H1 (cell line): ENCODE measurements at regions not wholly inside any gene's neighbourhood (a gene's known extent, or its start where the extent isn't known, plus 50 kb on each side); places are given as distances from the start of the nearest gene placed in this dataset.

ENCODE experiments used
- CTCF ChIA-PET: fragments of 300-600 bp; sonication (Branson Sonifier 250); formaldehyde crosslinking; loops from one replicate; lab custom pipeline; 2021; ENCODE audit not compliant: partially characterized antibody; lab: Charles Lee
- POLR2A ChIA-PET: fragments of 300-600 bp; sonication (Branson Sonifier 250); formaldehyde crosslinking; loops from one replicate; lab custom pipeline; 2021; ENCODE audit warnings: inconsistent platforms; ENCODE audit not compliant: partially characterized antibody; lab: Charles Lee
- DNase-seq, 2 experiments: peaks; one replicate each; pipeline versions ENCODE4 v3.0.0 to v3.0.0-alpha.2; 2010 to 2022; ENCODE audit warnings: low spot score in 2 of 2, low read depth in 1 of 2, mixed read lengths in 1 of 2
- FAIRE-seq: peaks from 2 replicates; lab custom pipeline; 2011; peaks lifted over from hg19 to GRCh38; lab: Jason Lieb, UNC
- H2AFZ ChIP-seq: 2 replicates; pipeline ENCODE4 v1.8.1; 2012; ENCODE audit warnings: low read length, inconsistent platforms
- H2AK5ac ChIP-seq: 2 replicates; pipeline ENCODE4 v1.6.1; 2013; ENCODE audit warnings: low read depth, low read length
- H2BK120ac ChIP-seq: replicated peaks from 2 replicates; pipeline ENCODE3; 2013; ENCODE audit warnings: low read depth, low read length, inconsistent platforms
- H2BK12ac ChIP-seq: 2 replicates; pipeline ENCODE4 v1.6.1; 2013; ENCODE audit warnings: low read depth, low read length
- H2BK15ac ChIP-seq: 2 replicates; pipeline ENCODE4 v1.6.1; 2013; ENCODE audit warnings: low read length
- H2BK20ac ChIP-seq: 2 replicates; pipeline ENCODE4 v1.6.1; 2013; ENCODE audit warnings: low read length
- H2BK5ac ChIP-seq: 2 replicates; pipeline ENCODE4 v1.6.1; 2013; ENCODE audit warnings: low read depth, low read length
- H3K14ac ChIP-seq: 2 replicates; pipeline ENCODE4 v1.6.1; 2013; ENCODE audit warnings: inconsistent platforms; ENCODE audit not compliant: insufficient read length
- H3K18ac ChIP-seq: 2 replicates; pipeline ENCODE4 v1.6.1; 2013; ENCODE audit warnings: low read length; ENCODE audit errors: extremely low read depth
- H3K23ac ChIP-seq: 2 replicates; pipeline ENCODE4 v1.6.1; 2013; ENCODE audit warnings: inconsistent platforms; ENCODE audit not compliant: insufficient read length
- H3K23me2 ChIP-seq: 2 replicates; pipeline ENCODE4 v1.6.1; 2013; ENCODE audit warnings: low read depth, low read length
- H3K27ac ChIP-seq: 2 replicates; pipeline ENCODE4 v1.6.1; 2011; ENCODE audit warnings: low read depth, low read length, inconsistent platforms
- H3K27me3 ChIP-seq, 4 experiments: replicated peaks in 1 of 4; 1 replicate in 1 of 4; 2 replicates in 3 of 4; pipeline versions ENCODE4 v1.6.1 to v1.8.1; 2011 to 2013; ENCODE audit warnings: low read length in 3 of 4, mild to moderate bottlenecking in 3 of 4, inconsistent platforms in 2 of 4, mixed read lengths in 2 of 4, moderate library complexity in 1 of 4; ENCODE audit not compliant: control insufficient read depth in 3 of 4, insufficient read depth in 3 of 4; ENCODE audit errors: extremely low read depth in 1 of 4
- H3K36me3 ChIP-seq, 4 experiments: 2 replicates each; pipeline versions ENCODE4 v1.6.1 to v1.8.1; 2011 to 2013; ENCODE audit warnings: mild to moderate bottlenecking in 4 of 4, low read length in 3 of 4, moderate library complexity in 2 of 4, control low read depth in 1 of 4, inconsistent platforms in 1 of 4; ENCODE audit not compliant: insufficient read depth in 4 of 4, control insufficient read depth in 2 of 4
- H3K4ac ChIP-seq: replicated peaks from 2 replicates; pipeline ENCODE3; 2013; ENCODE audit warnings: low read length, low read depth, mixed read lengths, inconsistent platforms; ENCODE audit not compliant: insufficient read length
- H3K4me1 ChIP-seq, 4 experiments: replicated peaks in 1 of 4; 1 replicate in 1 of 4; 2 replicates in 3 of 4; pipeline versions ENCODE4 v1.6.1 to v1.8.1; 2011 to 2013; ENCODE audit warnings: low read length in 3 of 4, inconsistent platforms in 2 of 4, mixed read lengths in 1 of 4; ENCODE audit not compliant: insufficient read depth in 4 of 4, control insufficient read depth in 3 of 4
- H3K4me2 ChIP-seq, 2 experiments: 2 replicates each; pipeline versions ENCODE4 v1.6.1 to v1.8.1; 2011 to 2013; ENCODE audit warnings: low read depth in 2 of 2, low read length in 2 of 2, control low read depth in 1 of 2, inconsistent platforms in 1 of 2, mild to moderate bottlenecking in 1 of 2; ENCODE audit not compliant: insufficient read depth in 1 of 2
- H3K4me3 ChIP-seq, 4 experiments: fragments of 200-600, 300-600 bp in 1 of 4; sonication (generic), shearing (Covaris generic), sonication (Bioruptor Twin) in 1 of 4; 2 replicates each; pipeline versions ENCODE4 v1.5.1 to v1.8.1; 2011 to 2016; ENCODE audit warnings: low read length in 4 of 4, low read depth in 3 of 4, control low read depth in 2 of 4, inconsistent platforms in 2 of 4, mild to moderate bottlenecking in 2 of 4, mixed read lengths in 1 of 4, moderate library complexity in 1 of 4; ENCODE audit not compliant: insufficient read depth in 2 of 4; ENCODE audit errors: extremely low read depth in 1 of 4
- H3K56ac ChIP-seq: replicated peaks from 2 replicates; pipeline ENCODE3; 2013; ENCODE audit warnings: low read depth, mild to moderate bottlenecking, mixed read lengths, low read length, inconsistent platforms; ENCODE audit not compliant: insufficient read length
- H3K79me1 ChIP-seq: 2 replicates; pipeline ENCODE4 v1.6.1; 2013; ENCODE audit warnings: low read depth, low read length, control low read depth
- H3K79me2 ChIP-seq, 2 experiments: 2 replicates each; pipeline versions ENCODE4 v1.6.1 to v1.8.1; 2012 to 2013; ENCODE audit warnings: low read length in 2 of 2, mild to moderate bottlenecking in 2 of 2, inconsistent platforms in 1 of 2; ENCODE audit not compliant: insufficient read depth in 2 of 2, control insufficient read depth in 1 of 2
- H3K9ac ChIP-seq, 4 experiments: replicated peaks in 1 of 4; 1 replicate in 1 of 4; 2 replicates in 3 of 4; pipeline versions ENCODE4 v1.6.1 to v1.8.1; 2011 to 2013; ENCODE audit warnings: low read depth in 3 of 4, low read length in 3 of 4, control low read depth in 2 of 4, mild to moderate bottlenecking in 2 of 4, moderate library complexity in 2 of 4, inconsistent platforms in 1 of 4; ENCODE audit errors: extremely low read depth in 1 of 4
- H3K9me3 ChIP-seq, 2 experiments: 2 replicates each; pipeline versions ENCODE4 v1.6.1 to v1.8.1; 2012 to 2013; ENCODE audit warnings: mild to moderate bottlenecking in 2 of 2, moderate library complexity in 2 of 2, control low read depth in 1 of 2, inconsistent platforms in 1 of 2, low read depth in 1 of 2, low read length in 1 of 2, mixed read lengths in 1 of 2; ENCODE audit not compliant: insufficient read depth in 2 of 2
- H4K20me1 ChIP-seq, 2 experiments: replicated peaks in 1 of 2; 2 replicates each; pipeline versions ENCODE3 to v1.8.1; 2011 to 2013; ENCODE audit warnings: inconsistent platforms in 2 of 2, low read length in 2 of 2, mild to moderate bottlenecking in 1 of 2; ENCODE audit not compliant: insufficient read depth in 2 of 2, control insufficient read depth in 1 of 2
- H4K5ac ChIP-seq: 2 replicates; pipeline ENCODE4 v1.6.1; 2013; ENCODE audit warnings: low read length, low read depth, mixed read lengths, inconsistent platforms; ENCODE audit not compliant: insufficient read length
- H4K8ac ChIP-seq: 2 replicates; pipeline ENCODE4 v1.8.0; 2013; ENCODE audit warnings: mild to moderate bottlenecking, moderate library complexity, low read length, inconsistent platforms; ENCODE audit not compliant: insufficient read depth; ENCODE audit errors: extremely low read depth
- H4K91ac ChIP-seq: replicated peaks from 2 replicates; pipeline ENCODE3; 2013; ENCODE audit warnings: low read length, mixed read lengths, inconsistent platforms; ENCODE audit not compliant: insufficient read length
- CBX5 ChIP-seq: fragments of 300-800, 300-1000 bp; sonication (generic); IDR thresholded peaks from 2 replicates; pipeline ENCODE4 v1.7.1; 2016; ENCODE audit warnings: antibody characterized with exemption, low read length, low read depth
- CREB1 ChIP-seq: IDR thresholded peaks from 2 replicates; pipeline ENCODE4 v1.6.1; 2012; ENCODE audit warnings: inconsistent platforms
- EZH2 ChIP-seq: fragments of 200-600 bp; sonication (generic); IDR thresholded peaks from 2 replicates; pipeline ENCODE4 v1.7.1; 2012; ENCODE audit warnings: low read depth, mild to moderate bottlenecking, moderate library complexity, low read length, inconsistent platforms; ENCODE audit not compliant: severe bottlenecking
- HDAC6 ChIP-seq: IDR thresholded peaks from one replicate; pipeline ENCODE4 v1.7.1; 2012; ENCODE audit warnings: low read depth, mild to moderate bottlenecking, inconsistent platforms, low read length, moderate library complexity
- JUND ChIP-seq: IDR thresholded peaks from 2 replicates; pipeline ENCODE4 v1.6.1; 2011; ENCODE audit warnings: mild to moderate bottlenecking, improper control_type of control experiment, low read length
- PHF8 ChIP-seq: fragments of 200-600 bp; sonication (generic); conservative IDR thresholded peaks from 2 replicates; pipeline ENCODE4 v1.7.1; 2012; ENCODE audit warnings: low read depth, mild to moderate bottlenecking, inconsistent platforms, low read length, moderate library complexity
- RBBP5 ChIP-seq: IDR thresholded peaks from 2 replicates; pipeline ENCODE4 v1.7.1; 2012; ENCODE audit warnings: low read depth, mild to moderate bottlenecking, inconsistent platforms, low read length, moderate library complexity, borderline replicate concordance
- RXRA ChIP-seq: IDR thresholded peaks from 2 replicates; pipeline ENCODE4 v1.6.1; 2011; ENCODE audit warnings: low read depth, mild to moderate bottlenecking, low read length, moderate library complexity; ENCODE audit not compliant: insufficient read depth
- SIX5 ChIP-seq: IDR thresholded peaks from 2 replicates; pipeline ENCODE4 v1.6.1; 2011; ENCODE audit warnings: mild to moderate bottlenecking, low read depth, low read length
- TEAD4 ChIP-seq: IDR thresholded peaks from 2 replicates; pipeline ENCODE4 v1.6.1; 2012; ENCODE audit warnings: low read depth, low read length, inconsistent platforms, mixed read lengths
- ZNF274 ChIP-seq: IDR thresholded peaks from 2 replicates; pipeline ENCODE4 v1.7.0; 2012; ENCODE audit warnings: low read length, borderline replicate concordance; ENCODE audit errors: extremely low read depth
- WGBS, 2 experiments: shearing (Covaris generic) in 1 of 2; methylation state at CpG; one replicate each; pipeline versions ENCODE4 v1.1.6 to v1.1.7; 2013 to 2015; ENCODE audit warnings: low lambda C conversion rate in 2 of 2, mixed read lengths in 2 of 2, inconsistent platforms in 1 of 2, low coverage in 1 of 2, missing lambda C conversion rate in 1 of 2; ENCODE audit not compliant: insufficient replicate concordance in 2 of 2, insufficient coverage in 1 of 2, insufficient read length in 1 of 2; ENCODE audit errors: extremely low coverage in 1 of 2, missing lambda C conversion rate in 1 of 2; 5-methylcytosine and 5-hydroxymethylcytosine counted together

DNA sequence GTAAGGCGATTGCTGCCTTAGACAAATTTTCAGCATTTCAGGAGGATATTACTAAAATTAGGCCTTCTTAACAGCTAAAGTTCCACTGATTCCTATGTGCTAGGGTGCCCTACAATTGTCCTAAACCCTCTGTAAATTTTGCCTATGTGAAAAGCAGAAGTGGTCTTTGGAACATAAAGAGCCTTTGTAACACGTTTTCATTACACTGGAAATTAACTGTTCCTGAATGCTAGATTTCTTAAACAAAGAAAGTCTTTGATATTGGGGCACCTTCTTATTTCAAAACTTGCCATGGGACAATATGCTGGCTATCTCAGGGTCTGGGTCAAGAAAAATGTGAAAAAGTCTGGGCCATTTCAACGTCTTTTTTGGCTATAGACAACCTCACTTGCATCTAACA lies 60.4 kb upstream of the MOCS2 start:
- no peaks in the 10 kb centered on the region for H3K23me2 ChIP-seq
- TF ChIP-seq TEAD4 (no peak), RBBP5 (no peak), CBX5 (no peak), SIX5 (no peak), PHF8 (no peak), HDAC6 (no peak), CREB1 (no peak), EZH2 (no peak), ZNF274 (no peak), JUND (no peak), RXRA (no peak)

More for the DNA sequence above, 60.4 kb upstream of the MOCS2 start:
- no peak overlapping the region for H2AFZ ChIP-seq
- no peaks in the 10 kb centered on the region for H3K79me2 ChIP-seq
- H4K20me1 ChIP-seq = no peaks in the 10 kb centered on the region
- no peak overlapping the region for H2AK5ac ChIP-seq
- no peaks in the 10 kb centered on the region for H3K27me3 ChIP-seq
- no peak overlapping the region for H2BK120ac ChIP-seq
- no peaks in the 10 kb centered on the region for H3K9me3 ChIP-seq
- H3K4ac ChIP-seq = no peak overlapping the region
- no peak overlapping the region for H3K14ac ChIP-seq
- H4K8ac ChIP-seq = no peak overlapping the region
- H2BK20ac ChIP-seq = no peak overlapping the region
- 88% methylated on average over 3 of the region's 3 CpGs; no CpG with 5 or more reads in 1 of the 2 experiments for WGBS, 2 experiments
- H3K23ac ChIP-seq = no peak overlapping the region
- no peaks in the 10 kb centered on the region for H3K36me3 ChIP-seq
- no peak overlapping the region for H3K4me2 ChIP-seq
- H3K18ac ChIP-seq = no peak overlapping the region
- no peak overlapping the region for H4K5ac ChIP-seq
- H2BK12ac ChIP-seq = no peak overlapping the region
- DNase-seq (no peak), FAIRE-seq (no peak)
- H3K56ac ChIP-seq = no peak overlapping the region
- H2BK5ac ChIP-seq = no peak overlapping the region
- H2BK15ac ChIP-seq = no peak overlapping the region
- H4K91ac ChIP-seq = no peak overlapping the region
- H3K27ac ChIP-seq = no peak overlapping the region
- ChIA-PET POLR2A (no interaction called here), CTCF (interaction anchor here (0.8 to 2.0 kb wide), 12 partner anchors 8 to 244 kb away, joined by 3 to 8 read pairs (median 4); no protein-coding TSS in a partner anchor)
- no peaks in the 10 kb centered on the region for H3K79me1 ChIP-seq
- H3K4me3 ChIP-seq = no peak overlapping the region
- H3K9ac ChIP-seq = no peak overlapping the region
- no peaks in the 10 kb centered on the region for H3K4me1 ChIP-seq
